Activated T-cell treated with anti-CD3 and anti-CD28 coated beads for 48 hours (primary cell): ENCODE measurements at regions not wholly inside any gene's neighbourhood (a gene's known extent, or its start where the extent isn't known, plus 50 kb on each side); places are given as distances from the start of the nearest gene placed in this dataset.

ENCODE experiments used
- DNase-seq: peaks from one replicate; pipeline ENCODE4 v3.0.0-alpha.2; 2020; ENCODE audit warnings: low read depth

- no peak for DNase-seq
These were observed 68.6 kb upstream of the TBCA start for GRCh38 chr5:77844623-77845323.

- DNase-seq: no peak
These were observed 68.2 kb upstream of the TBCA start for GRCh38 chr5:77844373-77844622.

GRCh38 chr5:77843570-77844372, 67.6 kb upstream of the TBCA start:
- DNase-seq: no peak

GRCh38 chr5:77842243-77842642, 66.1 kb upstream of the TBCA start:
- no peak for DNase-seq

GRCh38 chr5:77841616-77842015, 65.5 kb upstream of the TBCA start:
- no peak for DNase-seq

- DNase-seq: no peak
These were observed 64.8 kb upstream of the TBCA start for GRCh38 chr5:77840930-77841329.

GRCh38 chr5:77839691-77840090, 63.6 kb upstream of the TBCA start:
- no peak for DNase-seq

- no peak for DNase-seq
These were observed 56.8 kb upstream of the TBCA start for GRCh38 chr5:77832938-77833337.

GRCh38 chr5:77832166-77832770, 56.1 kb upstream of the TBCA start:
- DNase-seq: no peak

- no peak for DNase-seq
These were observed 52.3 kb upstream of the TBCA start for GRCh38 chr5:77828445-77828844.
